ENCODE measurements at regions not wholly inside any gene's neighbourhood (a gene's known extent, or its start where the extent isn't known, plus 50 kb on each side); places are given as distances from the start of the nearest gene placed in this dataset.
A peak's percentile ranks its signal among the peaks of the same experiment; 100 is the strongest.

- Mint-ChIP-seq H3K27me3 (ENCODE audit: low read depth in 2 of 2) (no peaks in the 10 kb centered on the region), H3K4me3 (no peak overlapping the region), H3K27ac (no peak overlapping the region), H3K9me3 (peaks cover 0 to 17% of the 10 kb centered on the region in 2 donors), H3K36me3 (no peaks in the 10 kb centered on the region), H3K4me1 (no peaks in the 10 kb centered on the region)
- no peaks in the 10 kb centered on the region for H3K9me3 ChIP-seq (ENCODE audit: control insufficient read depth, insufficient read depth, low read length)
- intact Hi-C loops (cut with micrococcal nuclease): no loop called here
- no peak for TF ChIP-seq CTCF (IDR thresholded peaks at IDR 0.05)
- no peak overlapping the region for H3K4me3 ChIP-seq (ENCODE audit: low read length)
- no peak for ATAC-seq
- 76% methylated on average over 4 of the region's 4 CpGs for WGBS (ENCODE audit: insufficient coverage)
- peak in 1 of 2 donors; percentile 2 for DNase-seq
- H3K27ac ChIP-seq (ENCODE audit: low read length): no peak overlapping the region
- no peaks in the 10 kb centered on the region for H3K4me1 ChIP-seq (ENCODE audit: control insufficient read depth, insufficient read depth, low read length)
- H3K27me3 ChIP-seq (ENCODE audit: control insufficient read depth, insufficient read depth, low read length): no peaks in the 10 kb centered on the region
- H3K36me3 ChIP-seq (ENCODE audit: control insufficient read depth, insufficient read depth, low read length): no peaks in the 10 kb centered on the region
These were observed 107.4 kb upstream of the ABCB5 start for GRCh38 chr7:20508109-20508508.

- Mint-ChIP-seq H3K4me1 (no peaks in the 10 kb centered on the region), H3K27ac (no peak overlapping the region), H3K9me3 (peaks cover 0 to 17% of the 10 kb centered on the region in 2 donors), H3K4me3 (no peak overlapping the region), H3K27me3 (ENCODE audit: low read depth in 2 of 2) (no peaks in the 10 kb centered on the region), H3K36me3 (no peaks in the 10 kb centered on the region)
- ATAC-seq: no peak
- no peak overlapping the region for H3K4me3 ChIP-seq (ENCODE audit: low read length)
- no peaks in the 10 kb centered on the region for H3K9me3 ChIP-seq (ENCODE audit: control insufficient read depth, insufficient read depth, low read length)
- TF ChIP-seq CTCF (IDR thresholded peaks at IDR 0.05): no peak
- H3K4me1 ChIP-seq (ENCODE audit: control insufficient read depth, insufficient read depth, low read length): no peaks in the 10 kb centered on the region
- H3K36me3 ChIP-seq (ENCODE audit: control insufficient read depth, insufficient read depth, low read length): no peaks in the 10 kb centered on the region
- 68% methylated on average over 2 of the region's 4 CpGs for WGBS (ENCODE audit: insufficient coverage)
- H3K27me3 ChIP-seq (ENCODE audit: control insufficient read depth, insufficient read depth, low read length): no peaks in the 10 kb centered on the region
- intact Hi-C loops (cut with micrococcal nuclease): no loop called here
- H3K27ac ChIP-seq (ENCODE audit: low read length): no peak overlapping the region
- no peak for DNase-seq
These were observed 105.4 kb upstream of the ABCB5 start for GRCh38 chr7:20509892-20510572.

GRCh38 chr7:20510573-20510900 is 104.9 kb upstream of the ABCB5 start:
- Mint-ChIP-seq H3K27ac (no peak overlapping the region), H3K9me3 (peaks cover 0 to 17% of the 10 kb centered on the region in 2 donors), H3K4me3 (no peak overlapping the region), H3K4me1 (no peaks in the 10 kb centered on the region), H3K27me3 (ENCODE audit: low read depth in 2 of 2) (no peaks in the 10 kb centered on the region), H3K36me3 (no peaks in the 10 kb centered on the region)
- ATAC-seq (no peak), DNase-seq (no peak)
- TF ChIP-seq CTCF (IDR thresholded peaks at IDR 0.05): no peak
- intact Hi-C loops (cut with micrococcal nuclease): no loop called here
- Histone ChIP-seq H3K27me3 (ENCODE audit: control insufficient read depth, insufficient read depth, low read length) (no peaks in the 10 kb centered on the region), H3K36me3 (ENCODE audit: control insufficient read depth, insufficient read depth, low read length) (no peaks in the 10 kb centered on the region), H3K4me1 (ENCODE audit: control insufficient read depth, insufficient read depth, low read length) (no peaks in the 10 kb centered on the region), H3K27ac (ENCODE audit: low read length) (no peak overlapping the region), H3K9me3 (ENCODE audit: control insufficient read depth, insufficient read depth, low read length) (no peaks in the 10 kb centered on the region), H3K4me3 (ENCODE audit: low read length) (no peak overlapping the region)
- 87% methylated on average over 3 of the region's 3 CpGs for WGBS (ENCODE audit: insufficient coverage)

GRCh38 chr7:20513341-20513740 is 102.1 kb upstream of the ABCB5 start:
- no peaks in the 10 kb centered on the region for H3K9me3 ChIP-seq (ENCODE audit: control insufficient read depth, insufficient read depth, low read length)
- H3K4me3 Mint-ChIP-seq: no peak overlapping the region

More at GRCh38 chr7:20513341-20513740, 102.1 kb upstream of the ABCB5 start:
- Histone ChIP-seq H3K4me3 (ENCODE audit: low read length) (no peak overlapping the region), H3K27me3 (ENCODE audit: control insufficient read depth, insufficient read depth, low read length) (no peaks in the 10 kb centered on the region), H3K4me1 (ENCODE audit: control insufficient read depth, insufficient read depth, low read length) (no peaks in the 10 kb centered on the region), H3K27ac (ENCODE audit: low read length) (no peak overlapping the region), H3K36me3 (ENCODE audit: control insufficient read depth, insufficient read depth, low read length) (no peaks in the 10 kb centered on the region)
- H3K4me1 Mint-ChIP-seq: no peaks in the 10 kb centered on the region
- no peak overlapping the region for H3K27ac Mint-ChIP-seq
- H3K9me3 Mint-ChIP-seq: peaks cover 0 to 7% of the 10 kb centered on the region in 2 donors
- intact Hi-C loops (cut with micrococcal nuclease): no loop called here
- WGBS (ENCODE audit: insufficient coverage): no CpG with 5 or more reads among the region's 2 CpGs
- no peak for DNase-seq
- TF ChIP-seq CTCF (IDR thresholded peaks at IDR 0.05): no peak
- H3K27me3 Mint-ChIP-seq (ENCODE audit: low read depth in 2 of 2): no peaks in the 10 kb centered on the region
- H3K36me3 Mint-ChIP-seq: no peaks in the 10 kb centered on the region
- ATAC-seq: no peak

Data from natural killer cell (primary cell).